CD1c-positive myeloid dendritic cell (primary cell): ENCODE measurements at regions not wholly inside any gene's neighbourhood (a gene's known extent, or its start where the extent isn't known, plus 50 kb on each side); places are given as distances from the start of the nearest gene placed in this dataset.
"Not testable (repeated sequence)": the region's sequence is repeated elsewhere in the genome, so short reads cannot be mapped to it uniquely, and the experiment has no call there.

Source experiments
- DNase-seq: peaks from one replicate; pipeline ENCODE4 v3.0.0-alpha.2; 2016; ENCODE audit errors: extremely low spot score

DNA sequence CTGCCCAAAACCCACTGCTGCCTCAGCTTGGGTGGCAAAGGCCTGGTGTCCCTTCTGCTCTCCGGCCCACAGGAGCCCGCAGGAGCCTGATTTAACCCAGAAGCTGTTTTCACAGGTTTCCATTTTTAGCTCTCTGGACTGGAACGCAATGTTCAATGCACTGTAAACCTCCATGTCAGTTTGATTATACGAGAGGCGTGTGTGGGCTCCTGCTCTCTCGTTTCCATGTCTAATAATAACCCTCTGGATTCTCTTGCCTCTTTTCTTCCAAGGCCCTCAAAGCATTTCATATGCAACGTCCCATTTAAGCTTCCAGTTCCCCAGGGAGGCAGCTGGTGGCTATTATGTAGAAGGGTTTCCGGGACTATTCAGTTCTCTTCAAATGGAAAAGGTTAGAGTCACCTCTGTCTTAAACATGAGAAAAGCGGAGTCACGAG is 161.1 kb downstream of the SUDS3 start:
- DNase-seq, result no peak

DNA sequence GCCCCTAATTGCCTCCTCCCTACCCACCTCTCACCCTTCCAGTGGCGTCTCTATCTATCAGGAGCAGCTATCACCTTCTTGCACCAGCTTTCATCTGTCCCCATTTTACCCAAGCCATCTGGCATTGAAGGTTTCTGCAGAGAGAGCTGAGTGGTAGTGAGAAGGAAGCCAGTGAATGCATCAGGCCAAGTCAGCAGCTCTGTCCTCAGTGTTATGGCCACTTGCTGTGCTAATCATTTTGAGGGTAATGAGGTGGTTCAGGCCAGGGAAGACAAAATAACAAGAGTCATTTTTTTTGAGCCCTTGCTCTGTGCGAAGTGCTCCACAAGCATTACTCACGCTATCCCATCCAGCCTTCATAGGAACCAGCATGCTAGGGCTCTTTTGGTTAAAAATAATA is 164.7 kb downstream of the SUDS3 start:
- no peak for DNase-seq

DNA sequence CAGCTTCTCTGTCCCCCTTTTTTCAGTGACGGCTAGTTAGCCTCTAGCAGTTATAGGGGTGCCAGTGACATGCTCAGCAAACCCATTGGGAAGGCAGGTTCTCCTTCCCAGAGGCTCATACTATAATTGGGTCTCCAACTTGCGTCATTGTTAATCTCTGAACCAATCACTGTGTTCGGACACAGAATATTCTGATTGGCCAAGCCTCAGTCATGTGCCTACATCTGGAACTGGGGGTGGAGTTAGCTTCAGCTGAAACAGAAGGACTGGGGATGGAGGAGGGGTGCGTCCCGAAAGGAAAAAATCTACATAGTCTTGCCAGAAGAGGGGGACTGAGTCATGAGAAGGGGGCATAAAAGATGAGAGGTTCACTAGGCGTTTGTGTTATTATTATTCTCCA is 165.6 kb downstream of the SUDS3 start:
- DNase-seq, result no peak

DNA sequence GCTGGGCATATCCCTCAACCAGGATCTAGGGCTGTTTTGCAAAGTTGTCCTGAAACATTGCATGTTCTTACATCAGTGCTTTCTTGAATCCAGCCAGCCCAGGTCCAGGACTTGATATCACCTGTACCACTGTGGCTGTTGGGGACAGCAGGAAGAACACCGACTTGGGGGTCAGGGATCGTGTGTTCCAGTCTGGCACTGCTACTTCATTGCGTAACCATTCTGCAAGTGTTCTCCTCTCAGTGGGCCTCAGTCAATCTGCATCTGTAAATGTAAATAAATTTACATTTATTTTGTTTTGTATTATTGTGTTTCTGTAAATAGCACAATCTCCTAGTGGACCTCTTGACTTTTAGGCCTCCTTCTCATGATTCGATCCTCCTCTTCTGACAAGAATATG is 167.3 kb downstream of the SUDS3 start:
- DNase-seq, result no peak

DNA sequence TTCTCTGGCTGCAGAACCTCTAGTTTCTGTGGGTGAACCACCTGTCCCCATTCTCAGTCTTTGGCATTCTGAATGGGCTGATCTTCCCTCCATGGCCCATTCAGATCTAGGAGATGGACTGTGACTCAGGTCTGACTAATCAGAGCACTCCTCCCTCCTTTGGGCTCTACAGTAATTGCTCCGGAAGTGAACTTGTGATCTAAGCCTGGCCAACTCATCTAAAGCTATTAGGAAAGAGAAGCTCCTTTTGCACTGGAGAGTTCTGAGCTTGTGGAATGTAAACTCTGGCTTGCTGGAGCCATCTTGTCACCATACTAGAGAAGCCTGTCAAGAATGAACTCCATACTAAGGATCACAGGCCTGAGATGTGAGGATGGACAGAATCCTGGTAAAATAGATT is 168.2 kb downstream of the SUDS3 start:
- no peak for DNase-seq

DNA sequence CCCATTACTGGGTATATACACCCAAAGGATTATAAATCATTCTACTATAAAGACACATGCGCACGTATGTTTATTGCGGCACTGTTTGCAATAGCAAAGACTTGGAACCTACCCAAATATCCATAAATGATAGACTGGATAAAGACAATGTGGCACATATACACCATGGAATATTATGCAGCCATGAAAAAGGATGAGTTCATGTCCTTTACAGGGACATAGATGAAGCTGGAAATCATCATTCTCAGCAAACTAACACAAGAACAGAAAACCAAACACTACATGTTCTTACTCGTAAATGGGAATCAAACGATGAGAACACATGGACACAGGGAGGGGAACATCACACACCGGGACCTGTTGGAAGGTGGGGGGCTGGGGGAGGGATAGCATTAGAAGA is 171.3 kb downstream of the SUDS3 start:
- DNase-seq, result not testable (repeated sequence)

DNA sequence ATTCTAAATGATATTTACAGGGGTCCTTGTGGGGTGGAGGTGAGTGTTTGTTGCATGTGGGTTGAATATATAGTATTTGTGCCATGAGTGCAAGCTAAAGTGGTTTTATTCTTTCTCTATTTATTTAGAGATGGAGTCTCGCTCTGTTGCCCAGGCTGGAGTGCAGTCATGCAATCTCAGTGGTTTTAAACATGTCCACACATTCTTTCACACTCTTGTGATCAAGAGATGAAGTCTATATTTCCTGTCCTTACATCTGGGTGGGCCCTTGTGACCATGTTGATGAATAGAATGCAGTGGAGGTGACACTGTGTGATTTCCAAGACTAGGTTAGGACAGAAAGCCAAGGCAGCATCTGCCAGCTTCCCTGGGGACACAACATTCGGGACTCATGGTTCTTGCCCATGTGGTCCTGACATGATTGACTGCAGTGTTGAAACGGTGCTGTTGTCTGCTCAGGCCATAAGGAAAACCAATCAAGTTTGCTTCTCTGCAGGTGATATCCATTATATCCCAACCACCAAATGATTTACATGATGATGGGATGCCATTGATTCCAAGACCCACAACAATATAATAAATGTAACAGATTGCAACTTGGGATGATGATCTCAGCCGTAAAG is 172.6 kb downstream of the SUDS3 start:
- no peak for DNase-seq

DNA sequence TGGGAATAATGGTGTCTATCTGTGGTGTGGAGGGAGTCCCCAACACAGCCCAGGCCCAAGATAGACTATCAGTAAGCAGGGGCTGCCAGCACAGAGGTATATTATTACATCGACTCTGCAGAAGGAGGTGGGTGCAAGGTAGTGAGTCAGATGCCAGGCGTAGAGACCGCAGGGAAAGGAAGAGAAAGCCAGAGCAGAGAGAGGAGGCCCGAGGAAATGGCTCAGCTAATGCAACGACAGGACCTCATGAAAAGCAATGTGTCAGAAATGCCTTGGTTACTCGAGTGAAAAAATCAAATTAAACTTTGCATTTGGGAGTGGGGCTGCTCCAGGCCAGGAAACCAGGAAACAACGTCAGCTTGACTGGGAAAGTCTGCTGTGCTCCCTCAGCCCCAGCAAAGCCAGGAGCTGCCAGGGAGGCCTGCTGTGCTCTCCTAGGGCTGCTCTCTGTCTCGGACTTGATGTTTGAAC is 173.2 kb downstream of the SUDS3 start:
- DNase-seq, result no peak

DNA sequence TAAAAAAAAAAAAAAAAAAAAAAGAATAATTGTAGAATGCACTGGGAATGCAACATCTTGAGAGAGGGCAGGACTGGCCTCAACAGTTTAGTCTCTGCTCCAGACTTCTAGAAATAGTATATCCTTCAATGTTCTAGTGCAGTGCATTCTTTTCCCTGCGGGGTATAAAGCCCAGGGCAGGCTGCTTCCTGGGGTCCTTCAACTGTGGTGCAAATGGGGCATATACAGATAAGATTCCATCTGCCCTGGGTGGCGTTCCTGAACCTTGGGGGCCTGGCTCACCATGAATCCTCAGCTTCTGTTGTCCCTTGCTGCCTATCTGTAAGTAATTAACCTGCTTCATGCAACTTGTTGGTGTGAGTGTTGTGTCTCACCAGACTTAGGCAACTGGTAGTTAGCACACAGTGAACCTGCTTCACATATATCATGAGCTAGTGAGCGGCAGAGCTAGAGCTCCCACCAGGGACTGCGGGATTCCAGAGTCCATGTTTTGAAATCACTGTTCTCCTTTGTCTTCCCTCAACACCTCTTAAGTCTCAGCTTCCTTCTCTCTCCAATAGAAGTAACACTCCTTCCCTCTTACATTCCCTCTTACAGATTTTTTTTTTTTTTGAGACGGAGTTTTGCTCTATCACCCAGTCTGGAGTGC is 177.6 kb downstream of the SUDS3 start:
- no peak for DNase-seq

DNA sequence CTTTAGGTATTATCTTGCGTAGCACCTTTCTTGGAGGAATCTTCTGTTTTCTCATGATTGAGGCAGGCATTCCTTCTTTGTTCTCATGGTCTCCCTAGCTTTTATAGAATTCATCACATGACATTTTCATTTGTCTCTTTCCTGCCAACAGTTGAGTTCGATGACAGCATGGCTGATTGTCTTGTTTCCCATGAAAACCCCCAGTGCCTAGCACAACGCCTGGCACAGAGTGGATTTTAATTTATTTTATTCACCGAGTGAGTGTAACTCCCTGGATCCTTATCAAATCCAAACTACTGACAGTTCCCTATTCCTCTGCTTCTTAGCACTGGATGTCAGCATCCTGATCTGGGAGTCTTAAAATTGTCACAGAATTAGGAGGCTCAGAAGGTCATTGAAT is 182.6 kb downstream of the SUDS3 start:
- DNase-seq, result no peak

DNA sequence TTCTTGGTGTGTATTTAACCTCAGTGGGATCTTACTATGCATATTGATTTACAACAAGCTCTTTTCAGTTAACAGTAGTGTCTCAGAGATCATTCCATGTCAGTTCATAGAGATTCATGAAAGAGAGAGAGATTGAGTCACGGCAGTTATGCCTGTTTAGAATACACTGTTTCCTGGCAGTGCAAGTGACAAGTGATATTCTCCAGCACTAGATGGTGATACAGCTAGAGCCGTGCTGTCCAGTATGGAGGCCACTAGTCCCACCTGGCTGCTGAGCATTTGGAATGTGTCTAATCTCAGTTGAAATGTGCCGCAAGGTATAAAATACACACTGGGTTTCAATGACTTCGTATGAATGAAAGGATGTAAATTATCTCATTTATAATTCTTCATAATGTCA is 184.4 kb downstream of the SUDS3 start:
- no peak for DNase-seq

DNA sequence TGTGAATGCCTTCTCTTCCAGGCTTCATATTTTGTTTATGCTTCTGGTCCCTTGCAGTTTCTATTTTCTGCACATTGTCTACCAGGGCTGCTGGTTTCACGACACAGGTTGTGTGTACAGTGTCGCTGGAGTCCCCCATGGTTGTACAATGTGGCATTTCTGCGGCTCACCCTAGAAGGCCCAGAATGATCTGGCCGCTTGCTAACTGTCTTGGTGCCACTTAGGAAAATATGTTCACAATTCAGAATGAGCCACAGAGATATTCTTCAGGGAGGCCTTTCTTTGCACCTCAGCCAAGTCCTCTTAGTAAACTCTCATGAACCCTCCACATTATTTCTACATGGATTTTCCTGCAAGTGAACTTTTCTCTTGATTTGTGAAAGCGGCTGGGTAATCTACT is 195.4 kb downstream of the SUDS3 start:
- no peak for DNase-seq

DNA sequence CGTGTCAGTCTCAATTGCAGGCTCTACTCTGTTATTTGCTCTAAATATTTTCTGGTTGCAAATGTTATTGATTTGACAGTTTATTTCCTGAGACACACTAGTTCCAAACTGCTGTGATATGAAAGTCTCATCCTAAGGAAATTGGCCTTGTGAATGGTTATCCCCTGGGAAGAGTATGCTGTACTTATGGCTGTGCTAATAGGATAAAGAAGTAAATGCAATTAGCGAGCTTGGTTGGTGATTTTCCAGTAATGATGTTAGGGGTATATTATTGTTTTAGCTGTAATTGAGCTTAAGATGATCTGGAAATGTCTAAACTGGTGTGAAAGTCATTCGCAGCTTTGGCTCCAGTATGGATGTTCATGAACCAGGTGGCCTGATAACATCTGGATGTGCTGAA is 197.9 kb downstream of the SUDS3 start:
- no peak for DNase-seq

DNA sequence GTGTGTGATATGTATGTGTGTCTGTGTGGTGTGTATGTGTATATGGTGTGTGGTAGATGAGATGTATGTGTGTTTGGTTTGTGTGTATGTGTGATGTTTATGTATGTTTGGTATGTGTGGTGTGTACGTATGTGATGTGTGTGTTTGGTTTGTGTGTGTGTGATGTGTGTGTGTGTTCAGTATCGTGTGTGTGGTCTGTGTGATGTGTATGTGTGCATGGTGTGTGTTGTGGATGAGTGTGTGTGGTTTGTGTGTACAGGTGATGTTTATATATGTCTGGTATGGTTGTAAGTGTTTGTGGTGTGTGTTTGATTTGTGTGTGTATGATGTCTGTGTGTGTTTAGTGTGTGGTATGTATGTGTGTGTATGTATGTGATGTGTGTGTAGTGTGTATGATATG is 199.4 kb downstream of the SUDS3 start:
- no peak for DNase-seq

DNA sequence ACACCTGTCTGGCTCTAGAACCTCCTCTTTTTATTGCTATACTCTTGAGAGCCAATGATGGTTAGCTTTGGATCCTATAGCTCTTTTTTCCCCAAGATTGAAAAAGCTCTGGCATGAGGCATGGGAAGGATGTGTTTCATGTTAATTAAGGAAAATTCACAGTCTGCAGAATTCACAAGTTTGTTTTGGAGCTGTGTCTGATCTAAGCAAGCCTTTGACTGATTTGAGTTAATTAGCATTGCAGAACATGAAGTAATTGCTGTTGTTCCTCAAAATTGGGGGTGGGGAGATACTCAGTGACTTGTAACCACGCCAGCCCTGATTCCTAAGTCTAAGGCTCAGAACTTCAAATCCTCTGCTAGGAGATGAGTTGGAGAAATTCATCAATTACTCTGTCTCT is 205.0 kb downstream of the SUDS3 start:
- no peak for DNase-seq

DNA sequence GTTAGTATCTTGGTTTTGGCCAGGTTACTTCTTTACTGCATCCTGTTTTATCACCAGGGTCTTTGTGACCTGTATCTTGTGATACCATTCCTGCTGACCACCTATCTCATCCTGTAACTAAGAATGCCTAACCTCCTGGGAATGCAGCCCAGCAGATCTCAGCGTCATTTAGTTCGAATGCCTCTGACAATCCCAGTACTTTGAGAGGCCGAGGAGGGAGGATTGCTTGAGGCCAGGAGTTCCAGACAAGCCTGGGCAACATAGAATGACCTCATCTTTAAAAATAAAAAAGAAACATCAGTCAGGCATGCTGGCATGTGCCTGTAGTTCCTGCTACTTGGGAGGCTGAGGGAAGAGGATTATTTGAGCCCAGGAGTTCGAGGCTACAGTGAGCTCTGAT is 206.5 kb downstream of the SUDS3 start:
- DNase-seq, result no peak

DNA sequence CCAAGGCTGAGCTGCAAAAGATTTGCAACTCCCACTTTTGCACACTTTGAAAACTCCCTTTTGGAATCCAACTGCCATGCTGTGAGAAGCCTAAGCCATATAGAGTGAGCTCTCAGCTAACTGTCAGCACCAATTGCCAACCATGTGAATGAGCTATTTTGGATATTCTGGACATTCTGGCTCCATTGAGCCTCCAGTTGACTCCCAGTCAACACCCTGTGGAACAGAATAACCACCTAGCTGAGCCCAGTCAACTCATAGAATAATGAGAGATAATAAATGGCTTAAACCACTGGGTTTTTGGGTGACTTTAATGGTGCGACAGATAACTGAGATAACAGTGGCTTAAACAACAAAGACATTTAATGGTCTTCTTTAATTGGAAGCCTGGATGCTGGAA is 210.1 kb downstream of the SUDS3 start:
- no peak for DNase-seq

DNA sequence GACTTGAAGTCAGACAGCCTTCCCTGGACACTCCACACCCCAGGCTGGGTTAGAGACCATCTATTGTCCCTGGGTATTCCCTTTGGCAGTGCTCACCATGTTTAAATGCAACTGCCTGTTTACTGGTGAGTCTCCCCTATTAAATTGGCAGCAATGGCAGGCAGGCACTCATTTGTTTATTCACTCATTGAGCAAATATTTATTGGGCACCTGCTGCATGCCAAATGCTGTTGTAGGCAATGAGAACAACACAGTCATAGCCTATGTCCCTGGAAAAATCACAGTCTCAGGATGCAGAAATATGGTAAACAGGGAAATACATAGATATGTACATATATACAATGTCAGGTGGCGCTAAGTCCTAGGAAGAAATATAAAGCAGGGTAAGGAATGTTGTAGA is 212.8 kb downstream of the SUDS3 start:
- DNase-seq, result no peak

DNA sequence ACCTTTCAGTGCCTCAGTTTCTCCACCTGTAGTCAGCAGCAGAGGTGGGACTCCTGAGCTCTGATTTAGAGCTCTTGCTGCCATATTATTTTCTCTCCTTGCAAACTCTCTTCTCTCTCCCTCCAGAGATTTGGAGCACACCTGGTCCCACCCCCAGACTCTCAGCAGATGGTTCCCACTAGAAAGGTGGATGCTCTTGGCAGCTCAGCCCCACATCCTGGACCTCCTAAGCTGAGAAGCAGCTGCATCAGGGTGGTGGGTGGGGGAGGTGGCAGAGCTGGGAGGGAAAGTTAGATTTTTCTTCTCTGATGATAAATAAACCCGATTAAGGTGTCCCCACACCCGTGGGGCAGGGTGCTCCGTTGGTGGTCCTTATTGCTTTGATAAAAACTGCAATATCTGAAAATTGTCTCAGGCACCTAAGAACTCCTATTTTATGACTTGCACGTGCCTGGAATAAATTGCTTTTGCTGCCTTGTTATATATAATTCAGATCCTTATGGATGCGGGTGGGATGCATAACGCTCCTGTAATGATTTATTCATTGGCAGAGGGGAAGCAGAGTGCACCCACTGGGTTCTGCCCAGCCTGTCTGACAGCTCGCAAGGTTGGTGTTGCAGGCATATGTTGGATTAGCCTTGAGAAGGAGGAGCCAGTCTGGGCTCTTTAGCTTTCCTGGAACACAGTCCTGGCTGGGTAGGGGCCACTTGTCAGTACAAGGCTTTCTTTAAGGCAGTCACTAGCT is 214.2 kb downstream of the SUDS3 start:
- no peak for DNase-seq

DNA sequence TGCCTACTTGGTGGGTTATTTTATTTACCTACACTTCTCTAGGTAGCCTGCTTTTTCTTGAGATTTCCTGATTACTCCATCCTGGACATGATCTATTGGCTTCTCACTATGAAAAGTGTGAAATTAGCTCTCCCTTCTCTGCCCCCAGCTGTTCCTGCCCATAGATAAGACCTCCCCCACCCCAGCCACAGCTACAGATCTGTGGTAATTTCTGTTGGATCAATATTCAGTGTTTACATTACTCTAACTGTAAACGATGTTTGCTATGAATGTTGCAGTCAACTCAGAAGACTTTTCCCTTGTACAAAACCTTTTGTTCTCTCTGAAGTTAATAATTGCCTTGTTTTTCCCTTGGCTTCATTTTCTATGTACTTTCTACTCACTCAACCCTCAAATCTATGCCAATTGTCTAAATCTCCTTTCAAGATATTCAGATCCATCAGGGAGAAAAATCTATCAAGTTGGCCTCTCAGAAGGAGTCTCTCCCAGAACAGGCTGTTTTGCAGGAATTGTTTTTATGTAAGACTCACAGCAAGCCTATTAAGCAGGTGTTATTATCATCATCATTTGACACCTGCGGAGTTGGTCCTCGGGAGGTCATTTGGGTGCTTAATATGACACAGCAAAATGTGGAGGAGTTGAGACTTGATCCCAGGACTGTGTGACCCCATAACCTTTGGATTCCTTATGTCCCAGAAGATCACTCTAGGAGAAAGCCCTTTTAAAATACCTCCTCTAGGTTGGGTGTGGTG is 227.4 kb downstream of the SUDS3 start:
- DNase-seq, result no peak

DNA sequence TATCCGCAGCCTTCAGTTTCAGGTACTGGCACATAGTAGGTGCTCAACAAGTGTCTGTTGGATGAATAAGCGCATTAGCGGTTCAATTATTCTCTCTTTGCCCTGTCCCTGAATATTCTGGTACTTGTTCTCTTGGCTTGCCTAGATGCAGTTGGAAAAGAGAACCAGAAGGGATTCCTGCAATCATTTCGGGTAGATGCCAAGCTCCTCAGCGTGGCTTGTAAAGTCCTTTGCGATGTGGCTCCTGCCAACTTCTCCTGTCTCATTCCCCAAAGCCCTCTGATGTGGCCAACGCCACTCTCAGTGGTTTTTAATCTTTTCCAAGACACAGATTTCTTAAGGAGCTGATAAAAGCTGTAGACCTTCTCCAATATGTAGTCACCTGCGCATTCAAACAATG is 230.3 kb downstream of the SUDS3 start:
- no peak for DNase-seq

DNA sequence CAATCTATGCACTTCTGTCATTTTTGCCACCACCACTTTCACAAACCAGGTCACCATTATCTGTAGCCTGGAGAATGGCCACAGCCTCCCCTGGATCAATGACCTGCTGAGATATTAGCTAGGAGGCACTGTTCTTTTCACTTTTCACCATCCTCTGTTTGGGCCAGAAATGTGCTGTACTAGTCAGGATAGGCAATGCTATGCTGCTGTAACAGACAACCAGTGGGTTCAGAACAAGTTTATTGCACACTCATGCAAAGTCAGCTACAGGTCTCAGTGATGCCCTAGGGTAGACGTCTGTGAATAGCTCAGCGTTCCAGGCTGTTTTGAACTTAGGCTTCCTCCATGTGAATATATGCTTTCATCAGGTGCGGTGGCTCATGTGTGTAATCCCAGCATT is 231.5 kb downstream of the SUDS3 start:
- DNase-seq, result no peak
